ENCODE measurements at regions not wholly inside any gene's neighbourhood (a gene's known extent, or its start where the extent isn't known, plus 50 kb on each side); places are given as distances from the start of the nearest gene placed in this dataset.

- Histone ChIP-seq H3K4me1 (ENCODE audit: control insufficient read depth, insufficient read depth, low read length) (no peaks in the 10 kb centered on the region), H3K4me3 (ENCODE audit: low read length) (no peak overlapping the region), H3K9ac (ENCODE audit: low read depth, low read length) (no peak overlapping the region), H3K9me3 (replicated peaks; ENCODE audit: low read length) (no peaks in the 10 kb centered on the region), H3K4me2 (ENCODE audit: low read length) (no peak overlapping the region), H3K36me3 (ENCODE audit: insufficient read depth, low read length) (no peaks in the 10 kb centered on the region), H3K27me3 (ENCODE audit: control insufficient read depth, insufficient read depth, low read length) (peaks cover 40% of the 10 kb centered on the region)
Measured at GRCh38 chr4:77220828-77221613, 64.0 kb downstream of the CCNG2 start.

GRCh38 chr4:77225022-77225421 lies 68.0 kb downstream of the CCNG2 start:
- Histone ChIP-seq H3K9ac (ENCODE audit: low read depth, low read length) (no peak overlapping the region), H3K36me3 (ENCODE audit: insufficient read depth, low read length) (no peaks in the 10 kb centered on the region), H3K4me3 (ENCODE audit: low read length) (no peak overlapping the region), H3K4me2 (ENCODE audit: low read length) (no peak overlapping the region), H3K4me1 (ENCODE audit: control insufficient read depth, insufficient read depth, low read length) (no peaks in the 10 kb centered on the region), H3K9me3 (replicated peaks; ENCODE audit: low read length) (no peaks in the 10 kb centered on the region), H3K27me3 (ENCODE audit: control insufficient read depth, insufficient read depth, low read length) (peaks cover 34% of the 10 kb centered on the region)

GRCh38 chr4:77226939-77227705 lies 70.1 kb downstream of the CCNG2 start:
- peaks cover 28% of the 10 kb centered on the region for H3K27me3 ChIP-seq (ENCODE audit: control insufficient read depth, insufficient read depth, low read length)
- H3K4me3 ChIP-seq (ENCODE audit: low read length) = no peak overlapping the region
- no peak overlapping the region for H3K4me2 ChIP-seq (ENCODE audit: low read length)
- H3K9ac ChIP-seq (ENCODE audit: low read depth, low read length) = no peak overlapping the region
- no peaks in the 10 kb centered on the region for H3K9me3 ChIP-seq (replicated peaks; ENCODE audit: low read length)
- no peaks in the 10 kb centered on the region for H3K36me3 ChIP-seq (ENCODE audit: insufficient read depth, low read length)
- no peaks in the 10 kb centered on the region for H3K4me1 ChIP-seq (ENCODE audit: control insufficient read depth, insufficient read depth, low read length)

- no peaks in the 10 kb centered on the region for H3K9me3 ChIP-seq (replicated peaks; ENCODE audit: low read length)
- H3K27me3 ChIP-seq (ENCODE audit: control insufficient read depth, insufficient read depth, low read length) = peaks cover 25% of the 10 kb centered on the region
- no peak overlapping the region for H3K4me3 ChIP-seq (ENCODE audit: low read length)
- H3K9ac ChIP-seq (ENCODE audit: low read depth, low read length) = no peak overlapping the region
- no peaks in the 10 kb centered on the region for H3K4me1 ChIP-seq (ENCODE audit: control insufficient read depth, insufficient read depth, low read length)
- H3K36me3 ChIP-seq (ENCODE audit: insufficient read depth, low read length) = no peaks in the 10 kb centered on the region
- no peak overlapping the region for H3K4me2 ChIP-seq (ENCODE audit: low read length)
Measured at GRCh38 chr4:77229433-77229832, 72.4 kb downstream of the CCNG2 start.

DNA sequence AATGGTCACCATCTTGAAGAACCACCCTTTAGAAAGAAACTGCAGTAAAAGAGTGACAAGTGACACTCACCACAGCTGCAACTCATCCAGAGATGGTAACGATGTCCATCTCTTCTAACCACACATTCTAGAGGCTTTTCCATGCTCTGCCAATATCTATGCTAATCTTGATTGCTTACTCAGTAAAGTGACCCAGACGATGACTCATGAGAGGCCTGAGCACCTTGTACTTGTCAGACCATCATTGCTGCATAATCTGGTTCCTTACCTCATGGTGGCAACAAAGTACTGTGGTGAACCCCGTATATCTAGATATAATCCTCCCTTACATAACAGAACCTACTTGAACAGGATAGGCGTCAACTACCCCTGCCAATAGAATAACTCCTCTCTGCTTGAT lies 75.6 kb downstream of the CCNG2 start:
- Histone ChIP-seq H3K4me2 (ENCODE audit: low read length) (no peak overlapping the region), H3K9me3 (replicated peaks; ENCODE audit: low read length) (no peaks in the 10 kb centered on the region), H3K4me3 (ENCODE audit: low read length) (no peak overlapping the region), H3K36me3 (ENCODE audit: insufficient read depth, low read length) (no peaks in the 10 kb centered on the region), H3K27me3 (ENCODE audit: control insufficient read depth, insufficient read depth, low read length) (peaks cover 39% of the 10 kb centered on the region), H3K9ac (ENCODE audit: low read depth, low read length) (no peak overlapping the region), H3K4me1 (ENCODE audit: control insufficient read depth, insufficient read depth, low read length) (no peaks in the 10 kb centered on the region)

DNA sequence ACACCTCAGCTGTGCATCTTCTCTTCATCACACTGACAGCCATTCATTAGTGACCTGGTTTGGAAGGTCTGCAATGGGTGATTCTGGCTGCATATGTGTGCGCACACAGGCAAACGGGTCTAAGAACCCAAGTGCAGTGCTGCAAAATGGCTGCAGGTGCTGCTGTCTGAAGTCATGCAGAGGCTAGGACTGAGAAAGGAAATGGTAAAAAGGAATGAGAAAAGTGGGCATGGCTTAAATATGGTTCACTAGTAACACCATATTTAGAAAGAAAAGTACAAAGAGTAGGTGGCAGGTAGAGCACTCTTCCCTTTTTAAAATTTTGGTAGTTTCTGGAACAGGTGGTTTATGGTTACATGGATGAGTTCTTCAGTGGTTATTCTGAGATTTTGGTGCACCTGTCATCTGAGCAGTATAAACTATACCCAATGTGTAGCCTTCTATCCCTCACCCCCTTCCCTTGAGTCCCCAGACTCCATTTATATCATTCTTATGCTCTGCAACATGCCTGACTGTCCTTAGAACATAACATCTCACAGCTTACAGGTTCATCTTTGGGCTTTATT lies 78.4 kb downstream of the CCNG2 start:
- no peaks in the 10 kb centered on the region for H3K9me3 ChIP-seq (replicated peaks; ENCODE audit: low read length)
- H3K4me3 ChIP-seq (ENCODE audit: low read length) = no peak overlapping the region
- peaks cover 59% of the 10 kb centered on the region for H3K27me3 ChIP-seq (ENCODE audit: control insufficient read depth, insufficient read depth, low read length)
- no peak overlapping the region for H3K4me2 ChIP-seq (ENCODE audit: low read length)
- no peak overlapping the region for H3K9ac ChIP-seq (ENCODE audit: low read depth, low read length)
- no peaks in the 10 kb centered on the region for H3K36me3 ChIP-seq (ENCODE audit: insufficient read depth, low read length)
- H3K4me1 ChIP-seq (ENCODE audit: control insufficient read depth, insufficient read depth, low read length) = no peaks in the 10 kb centered on the region

DNA sequence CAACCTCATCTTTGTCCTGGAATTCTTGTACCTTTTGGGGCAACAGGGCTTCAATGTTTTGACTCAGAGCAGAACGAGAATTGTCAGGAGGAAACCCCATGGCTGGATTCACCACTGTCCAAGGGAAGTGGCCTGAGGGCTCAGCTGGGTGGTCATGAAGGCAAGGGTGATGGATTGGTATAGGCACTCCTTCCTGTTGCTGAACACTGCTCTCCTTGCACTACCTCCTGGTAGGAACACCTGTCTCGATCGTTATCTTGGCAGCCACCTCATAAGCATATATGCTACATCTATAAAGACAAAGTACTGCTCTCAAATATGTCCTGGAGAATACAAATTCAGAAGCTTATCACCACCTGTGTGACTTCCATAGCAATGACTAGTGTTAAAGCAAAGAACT lies 79.8 kb downstream of the CCNG2 start:
- H3K4me2 ChIP-seq (ENCODE audit: low read length) = no peak overlapping the region
- H3K27me3 ChIP-seq (ENCODE audit: control insufficient read depth, insufficient read depth, low read length) = peaks cover 73% of the 10 kb centered on the region
- H3K4me3 ChIP-seq (ENCODE audit: low read length) = no peak overlapping the region
- no peak overlapping the region for H3K9ac ChIP-seq (ENCODE audit: low read depth, low read length)
- no peaks in the 10 kb centered on the region for H3K36me3 ChIP-seq (ENCODE audit: insufficient read depth, low read length)
- no peaks in the 10 kb centered on the region for H3K9me3 ChIP-seq (replicated peaks; ENCODE audit: low read length)
- H3K4me1 ChIP-seq (ENCODE audit: control insufficient read depth, insufficient read depth, low read length) = no peaks in the 10 kb centered on the region

DNA sequence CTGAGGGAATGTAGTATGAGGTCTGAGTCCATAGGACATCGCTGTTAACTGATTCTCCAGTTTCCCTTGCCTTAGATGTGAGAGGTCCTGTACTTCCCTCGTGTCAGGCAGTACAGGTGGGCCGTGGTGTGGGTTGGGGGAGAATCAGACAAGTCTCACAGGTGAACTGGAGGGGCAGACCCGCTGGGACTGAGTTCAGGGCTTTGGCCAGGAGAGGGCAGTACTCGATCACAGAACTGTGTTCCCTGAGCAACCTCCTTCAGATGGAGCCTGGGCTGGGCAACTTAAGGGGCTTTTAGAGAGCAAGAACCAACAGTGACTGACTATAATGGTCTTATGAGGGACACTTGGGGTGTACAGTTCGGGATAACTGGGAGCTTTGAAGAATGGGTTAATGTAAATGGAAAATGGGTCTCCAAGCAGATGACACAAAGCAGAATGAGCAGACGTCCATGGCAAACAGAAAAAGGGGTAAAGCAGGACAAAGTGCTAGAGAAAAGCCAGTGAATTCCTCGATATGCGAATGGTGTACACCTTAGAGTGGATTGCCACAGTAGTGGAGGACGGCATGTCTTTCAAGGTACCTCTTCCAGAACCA lies 83.6 kb downstream of the CCNG2 start:
- H3K36me3 ChIP-seq (ENCODE audit: insufficient read depth, low read length) = no peaks in the 10 kb centered on the region
- no peak overlapping the region for H3K9ac ChIP-seq (ENCODE audit: low read depth, low read length)
- no peak overlapping the region for H3K4me3 ChIP-seq (ENCODE audit: low read length)
- H3K4me1 ChIP-seq (ENCODE audit: control insufficient read depth, insufficient read depth, low read length) = no peaks in the 10 kb centered on the region
- no peaks in the 10 kb centered on the region for H3K9me3 ChIP-seq (replicated peaks; ENCODE audit: low read length)
- H3K4me2 ChIP-seq (ENCODE audit: low read length) = no peak overlapping the region
- H3K27me3 ChIP-seq (ENCODE audit: control insufficient read depth, insufficient read depth, low read length) = peaks cover 73% of the 10 kb centered on the region

DNA sequence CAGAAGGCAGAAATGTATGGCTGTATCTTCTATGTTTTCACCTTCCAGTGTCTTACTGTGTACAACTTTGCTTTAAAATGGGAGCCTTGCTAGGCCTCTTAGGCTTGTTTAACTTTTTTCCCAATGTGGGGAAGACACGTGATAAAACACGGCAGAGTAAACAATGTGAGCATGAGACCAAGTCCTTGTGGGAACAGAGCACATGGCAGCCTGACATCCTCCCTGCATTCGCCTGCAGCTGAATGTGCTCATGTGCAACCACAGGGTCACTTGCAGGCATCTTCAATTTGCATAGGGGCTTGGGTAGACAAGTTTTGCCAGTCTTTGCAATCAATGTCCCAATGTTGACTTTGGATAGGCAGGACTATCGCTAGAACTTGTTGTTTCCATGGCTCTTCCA lies 91.8 kb downstream of the CCNG2 start:
- H3K9me3 ChIP-seq (replicated peaks; ENCODE audit: low read length) = no peaks in the 10 kb centered on the region
- no peak overlapping the region for H3K4me2 ChIP-seq (ENCODE audit: low read length)
- no peaks in the 10 kb centered on the region for H3K4me1 ChIP-seq (ENCODE audit: control insufficient read depth, insufficient read depth, low read length)
- no peak overlapping the region for H3K9ac ChIP-seq (ENCODE audit: low read depth, low read length)
- H3K4me3 ChIP-seq (ENCODE audit: low read length) = no peak overlapping the region
- no peaks in the 10 kb centered on the region for H3K36me3 ChIP-seq (ENCODE audit: insufficient read depth, low read length)
- peaks cover 56% of the 10 kb centered on the region for H3K27me3 ChIP-seq (ENCODE audit: control insufficient read depth, insufficient read depth, low read length)

DNA sequence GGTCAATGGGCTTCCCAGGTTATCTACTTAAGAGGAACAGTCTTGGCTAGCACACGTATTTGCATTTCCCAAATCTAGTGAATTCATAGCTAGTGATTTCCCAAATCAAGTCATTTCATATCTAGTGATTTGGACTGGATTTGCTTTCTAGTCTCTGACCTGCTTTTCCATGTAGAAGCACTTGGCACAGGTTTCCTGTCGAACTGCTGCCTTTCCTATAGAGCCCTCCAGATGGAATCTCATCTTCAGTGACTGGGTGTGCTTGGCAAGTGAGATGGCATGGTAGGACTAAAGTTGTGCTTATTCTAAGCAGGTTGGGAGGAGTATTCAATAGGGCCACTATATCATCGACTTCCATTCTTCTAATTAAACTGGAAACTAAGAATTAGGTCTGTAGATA lies 94.7 kb downstream of the CCNG2 start:
- Histone ChIP-seq H3K4me1 (ENCODE audit: control insufficient read depth, insufficient read depth, low read length) (no peaks in the 10 kb centered on the region), H3K9ac (ENCODE audit: low read depth, low read length) (no peak overlapping the region), H3K36me3 (ENCODE audit: insufficient read depth, low read length) (no peaks in the 10 kb centered on the region), H3K4me3 (ENCODE audit: low read length) (no peak overlapping the region), H3K9me3 (replicated peaks; ENCODE audit: low read length) (no peaks in the 10 kb centered on the region), H3K4me2 (ENCODE audit: low read length) (no peak overlapping the region), H3K27me3 (ENCODE audit: control insufficient read depth, insufficient read depth, low read length) (peaks cover 43% of the 10 kb centered on the region)

GRCh38 chr4:77263247-77263646 lies 106.2 kb downstream of the CCNG2 start:
- H3K36me3 ChIP-seq (ENCODE audit: insufficient read depth, low read length) = no peaks in the 10 kb centered on the region
- H3K4me3 ChIP-seq (ENCODE audit: low read length) = no peak overlapping the region
- no peaks in the 10 kb centered on the region for H3K9me3 ChIP-seq (replicated peaks; ENCODE audit: low read length)
- H3K9ac ChIP-seq (ENCODE audit: low read depth, low read length) = no peak overlapping the region
- peaks cover 7% of the 10 kb centered on the region for H3K27me3 ChIP-seq (ENCODE audit: control insufficient read depth, insufficient read depth, low read length)
- H3K4me1 ChIP-seq (ENCODE audit: control insufficient read depth, insufficient read depth, low read length) = no peaks in the 10 kb centered on the region
- no peak overlapping the region for H3K4me2 ChIP-seq (ENCODE audit: low read length)
